ENCODE measurements at regions not wholly inside any gene's neighbourhood (a gene's known extent, or its start where the extent isn't known, plus 50 kb on each side); places are given as distances from the start of the nearest gene placed in this dataset.

GRCh38 chr13:80000684-80001509 is 340.0 kb downstream of the SPRY2 start:
- TF ChIP-seq CTCF (IDR thresholded peaks at IDR 0.05) (no peak), POLR2A (IDR thresholded peaks at IDR 0.05) (no peak)
